SK-N-SH treated with all-trans-retinoic acid at 6 μM for 48 hours (cell line): ENCODE measurements at regions not wholly inside any gene's neighbourhood (a gene's known extent, or its start where the extent isn't known, plus 50 kb on each side); places are given as distances from the start of the nearest gene placed in this dataset.

ENCODE experiments used
- ATAC-seq: fragments of 200-7000 bp; cut with Tn5 transposase; 3 replicates; pipeline ENCODE4 v1.9.1; 2020; ENCODE audit warnings: mild to moderate bottlenecking, moderate library complexity
- ARNTL ChIP-seq: fragments of 450-650 bp; formaldehyde crosslinking; IDR thresholded peaks from 2 replicates; pipeline ENCODE4 v1.5.0; 2020; ENCODE audit warnings: low read depth, mild to moderate bottlenecking, moderate library complexity, borderline replicate concordance
- BACH2 ChIP-seq: fragments of 250-450 bp; sonication (Bioruptor Pico); IDR thresholded peaks from 2 replicates; pipeline ENCODE4 v1.9.0; 2021; ENCODE audit warnings: mild to moderate bottlenecking, borderline replicate concordance
- CREB5 ChIP-seq: fragments of 250-450 bp; sonication (Bioruptor Pico); IDR thresholded peaks from 2 replicates; pipeline ENCODE4 v1.5.1; 2020; ENCODE audit warnings: low read depth, mild to moderate bottlenecking, moderate library complexity
- CSDC2 ChIP-seq: fragments of 250-450 bp; sonication (Bioruptor Pico); IDR thresholded peaks from 2 replicates; pipeline ENCODE4 v1.5.0; 2020; ENCODE audit warnings: mild to moderate bottlenecking, moderate library complexity
- CSRNP3 ChIP-seq: fragments of 250-450 bp; sonication (Bioruptor Pico); IDR thresholded peaks from 2 replicates; pipeline ENCODE4 v1.5.1; 2021; ENCODE audit warnings: mild to moderate bottlenecking, moderate library complexity
- ESRRG ChIP-seq: fragments of 250-450 bp; sonication (Bioruptor Pico); IDR thresholded peaks from 2 replicates; pipeline ENCODE4 v1.6.1; 2021; ENCODE audit warnings: mild to moderate bottlenecking
- GLIS3 ChIP-seq: fragments of 250-450 bp; sonication (Bioruptor Pico); IDR thresholded peaks from 2 replicates; pipeline ENCODE4 v1.5.0; 2020; ENCODE audit warnings: mild to moderate bottlenecking, moderate library complexity
- ISL1 ChIP-seq: fragments of 250-450 bp; sonication (Bioruptor Pico); IDR thresholded peaks from 2 replicates; pipeline ENCODE4 v2.1.2; 2022; ENCODE audit warnings: mild to moderate bottlenecking, moderate library complexity
- OSR1 ChIP-seq: fragments of 250-450 bp; sonication (Bioruptor Pico); IDR thresholded peaks from 2 replicates; pipeline ENCODE4 v1.8.0; 2022; ENCODE audit warnings: moderate library complexity, mild to moderate bottlenecking, inconsistent platforms
- PPARA ChIP-seq: fragments of 250-450 bp; sonication (Bioruptor Pico); IDR thresholded peaks from 2 replicates; pipeline ENCODE4 v1.5.0; 2020; ENCODE audit warnings: mild to moderate bottlenecking, borderline replicate concordance
- RARB ChIP-seq: fragments of 250-450 bp; sonication (Bioruptor Pico); IDR thresholded peaks from 2 replicates; pipeline ENCODE4 v1.8.0; 2021; ENCODE audit warnings: mild to moderate bottlenecking, moderate library complexity
- SNAI2 ChIP-seq: fragments of 250-450 bp; sonication (Bioruptor Pico); IDR thresholded peaks from 2 replicates; pipeline ENCODE4 v1.5.0; 2020; ENCODE audit warnings: mild to moderate bottlenecking, moderate library complexity
- TCF4 ChIP-seq: fragments of 250-450 bp; sonication (Bioruptor Pico); IDR thresholded peaks from 2 replicates; pipeline ENCODE4 v1.8.0; 2021; ENCODE audit warnings: mild to moderate bottlenecking, moderate library complexity, borderline replicate concordance
- TOX ChIP-seq: fragments of 250-450 bp; sonication (Bioruptor Pico); IDR thresholded peaks from 2 replicates; pipeline ENCODE4 v1.8.0; 2021; ENCODE audit warnings: mild to moderate bottlenecking, moderate library complexity, borderline replicate concordance
- ZC3H10 ChIP-seq: fragments of 250-450 bp; sonication (Bioruptor Pico); IDR thresholded peaks from 2 replicates; pipeline ENCODE4 v1.5.1; 2021; ENCODE audit warnings: mild to moderate bottlenecking, moderate library complexity
- ZFP3 ChIP-seq: fragments of 250-450 bp; sonication (Bioruptor Pico); IDR thresholded peaks from 2 replicates; pipeline ENCODE4 v1.5.0; 2020; ENCODE audit warnings: mild to moderate bottlenecking, moderate library complexity
- ZFP30 ChIP-seq: fragments of 450-650 bp; formaldehyde crosslinking; IDR thresholded peaks from 2 replicates; pipeline ENCODE4 v1.5.0; 2022; ENCODE audit warnings: mild to moderate bottlenecking, moderate library complexity
- ZNF565 ChIP-seq: fragments of 450-650 bp; formaldehyde crosslinking; conservative IDR thresholded peaks from 2 replicates; pipeline ENCODE4 v1.5.0; 2020; ENCODE audit warnings: low read depth, mild to moderate bottlenecking, moderate library complexity
- ZNF70 ChIP-seq: fragments of 450-650 bp; formaldehyde crosslinking; IDR thresholded peaks from 2 replicates; pipeline ENCODE4 v1.5.0; 2020; ENCODE audit warnings: mild to moderate bottlenecking, moderate library complexity
- ZNF8 ChIP-seq: fragments of 450-650 bp; formaldehyde crosslinking; IDR thresholded peaks from 2 replicates; pipeline ENCODE4 v1.5.0; 2020; ENCODE audit warnings: mild to moderate bottlenecking, moderate library complexity
- TF ChIP-seq, protein P1 (sequence below): fragments of 250-450 bp; sonication (Bioruptor Pico); IDR thresholded peaks from 2 replicates; pipeline ENCODE4 v1.5.0; 2020; ENCODE audit warnings: mild to moderate bottlenecking, moderate library complexity
- TF ChIP-seq, protein P2 (sequence below): fragments of 250-450 bp; sonication (Bioruptor Pico); IDR thresholded peaks from 2 replicates; pipeline ENCODE4 v1.8.0; 2020; ENCODE audit warnings: mild to moderate bottlenecking, moderate library complexity, borderline replicate concordance
- TF ChIP-seq, protein P3 (sequence below): fragments of 250-450 bp; sonication (Bioruptor Pico); IDR thresholded peaks from 2 replicates; pipeline ENCODE4 v1.8.0; 2021; ENCODE audit warnings: low read depth, mild to moderate bottlenecking, moderate library complexity, borderline replicate concordance

- TF ChIP-seq ZFP30: no peak
- TF ChIP-seq ZNF565: no peak
- TF ChIP-seq ZC3H10: no peak
- TF ChIP-seq ARNTL (CRISPR knock-in tag): no peak
- TF ChIP-seq ISL1 (CRISPR knock-in tag): no peak
- no peak for TF ChIP-seq OSR1 (CRISPR knock-in tag)
- TF ChIP-seq, protein P1, sequence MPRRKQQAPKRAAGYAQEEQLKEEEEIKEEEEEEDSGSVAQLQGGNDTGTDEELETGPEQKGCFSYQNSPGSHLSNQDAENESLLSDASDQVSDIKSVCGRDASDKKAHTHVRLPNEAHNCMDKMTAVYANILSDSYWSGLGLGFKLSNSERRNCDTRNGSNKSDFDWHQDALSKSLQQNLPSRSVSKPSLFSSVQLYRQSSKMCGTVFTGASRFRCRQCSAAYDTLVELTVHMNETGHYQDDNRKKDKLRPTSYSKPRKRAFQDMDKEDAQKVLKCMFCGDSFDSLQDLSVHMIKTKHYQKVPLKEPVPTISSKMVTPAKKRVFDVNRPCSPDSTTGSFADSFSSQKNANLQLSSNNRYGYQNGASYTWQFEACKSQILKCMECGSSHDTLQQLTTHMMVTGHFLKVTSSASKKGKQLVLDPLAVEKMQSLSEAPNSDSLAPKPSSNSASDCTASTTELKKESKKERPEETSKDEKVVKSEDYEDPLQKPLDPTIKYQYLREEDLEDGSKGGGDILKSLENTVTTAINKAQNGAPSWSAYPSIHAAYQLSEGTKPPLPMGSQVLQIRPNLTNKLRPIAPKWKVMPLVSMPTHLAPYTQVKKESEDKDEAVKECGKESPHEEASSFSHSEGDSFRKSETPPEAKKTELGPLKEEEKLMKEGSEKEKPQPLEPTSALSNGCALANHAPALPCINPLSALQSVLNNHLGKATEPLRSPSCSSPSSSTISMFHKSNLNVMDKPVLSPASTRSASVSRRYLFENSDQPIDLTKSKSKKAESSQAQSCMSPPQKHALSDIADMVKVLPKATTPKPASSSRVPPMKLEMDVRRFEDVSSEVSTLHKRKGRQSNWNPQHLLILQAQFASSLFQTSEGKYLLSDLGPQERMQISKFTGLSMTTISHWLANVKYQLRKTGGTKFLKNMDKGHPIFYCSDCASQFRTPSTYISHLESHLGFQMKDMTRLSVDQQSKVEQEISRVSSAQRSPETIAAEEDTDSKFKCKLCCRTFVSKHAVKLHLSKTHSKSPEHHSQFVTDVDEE (CRISPR knock-in tag): no peak
- TF ChIP-seq ZFP3 (CRISPR knock-in tag): no peak
- no peak for TF ChIP-seq ZNF8 (CRISPR knock-in tag)
- no peak for TF ChIP-seq GLIS3 (CRISPR knock-in tag)
- no peak for ATAC-seq
Measured at GRCh38 chr1:232728507-232729263, 76.5 kb upstream of the MAP10 start.

DNA sequence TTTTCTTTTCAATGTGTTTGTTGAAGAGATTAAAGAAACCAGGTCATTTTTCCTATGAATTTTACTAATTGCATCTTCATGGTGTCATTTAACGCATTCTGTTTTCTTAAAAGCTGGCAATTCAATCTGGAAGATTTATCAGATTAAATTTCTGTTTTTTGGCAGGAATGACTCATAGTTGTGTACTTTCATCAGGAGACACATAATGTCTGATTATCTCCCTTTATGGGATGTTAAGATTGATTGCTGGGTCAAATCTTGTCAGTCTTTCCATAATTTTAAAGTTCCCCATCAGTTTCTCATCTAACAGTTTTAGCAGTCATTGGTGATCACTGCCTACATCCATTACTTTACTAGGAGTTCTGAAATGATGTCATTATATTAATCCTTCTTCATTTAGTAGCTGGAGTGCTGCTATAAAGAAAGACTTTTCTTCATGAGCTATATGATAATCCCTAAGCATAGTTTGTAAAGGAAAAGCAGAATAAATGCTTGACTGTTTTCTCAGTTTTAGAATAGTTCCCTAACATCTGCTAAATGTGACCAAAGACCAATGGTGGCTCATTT lies 72.8 kb upstream of the MAP10 start:
- ATAC-seq: no peak
- TF ChIP-seq CSRNP3 (CRISPR knock-in tag) (no peak), BACH2 (CRISPR knock-in tag) (no peak), CSDC2 (CRISPR knock-in tag) (no peak), ESRRG (CRISPR knock-in tag) (0 out of 2 replicates have a peak, but pooled peaks have one; percentile 49), TOX (CRISPR knock-in tag) (no peak), ZFP30 (no peak), ZNF70 (no peak), ARNTL (CRISPR knock-in tag) (no peak), CREB5 (CRISPR knock-in tag) (peak; percentile 56; the same call in 1 of the 2 replicates), RARB (CRISPR knock-in tag) (no peak), TCF4 (peak; percentile 44; the same call in 1 of the 2 replicates), SNAI2 (CRISPR knock-in tag) (no peak), OSR1 (CRISPR knock-in tag) (no peak), ZNF565 (no peak), ISL1 (CRISPR knock-in tag) (peak; percentile 91), PPARA (no peak), GLIS3 (CRISPR knock-in tag) (no peak), ZC3H10 (no peak), ZFP3 (CRISPR knock-in tag) (no peak)
- TF ChIP-seq, protein P2, sequence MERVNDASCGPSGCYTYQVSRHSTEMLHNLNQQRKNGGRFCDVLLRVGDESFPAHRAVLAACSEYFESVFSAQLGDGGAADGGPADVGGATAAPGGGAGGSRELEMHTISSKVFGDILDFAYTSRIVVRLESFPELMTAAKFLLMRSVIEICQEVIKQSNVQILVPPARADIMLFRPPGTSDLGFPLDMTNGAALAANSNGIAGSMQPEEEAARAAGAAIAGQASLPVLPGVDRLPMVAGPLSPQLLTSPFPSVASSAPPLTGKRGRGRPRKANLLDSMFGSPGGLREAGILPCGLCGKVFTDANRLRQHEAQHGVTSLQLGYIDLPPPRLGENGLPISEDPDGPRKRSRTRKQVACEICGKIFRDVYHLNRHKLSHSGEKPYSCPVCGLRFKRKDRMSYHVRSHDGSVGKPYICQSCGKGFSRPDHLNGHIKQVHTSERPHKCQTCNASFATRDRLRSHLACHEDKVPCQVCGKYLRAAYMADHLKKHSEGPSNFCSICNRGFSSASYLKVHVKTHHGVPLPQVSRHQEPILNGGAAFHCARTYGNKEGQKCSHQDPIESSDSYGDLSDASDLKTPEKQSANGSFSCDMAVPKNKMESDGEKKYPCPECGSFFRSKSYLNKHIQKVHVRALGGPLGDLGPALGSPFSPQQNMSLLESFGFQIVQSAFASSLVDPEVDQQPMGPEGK (CRISPR knock-in tag): no peak
- TF ChIP-seq, protein P3, sequence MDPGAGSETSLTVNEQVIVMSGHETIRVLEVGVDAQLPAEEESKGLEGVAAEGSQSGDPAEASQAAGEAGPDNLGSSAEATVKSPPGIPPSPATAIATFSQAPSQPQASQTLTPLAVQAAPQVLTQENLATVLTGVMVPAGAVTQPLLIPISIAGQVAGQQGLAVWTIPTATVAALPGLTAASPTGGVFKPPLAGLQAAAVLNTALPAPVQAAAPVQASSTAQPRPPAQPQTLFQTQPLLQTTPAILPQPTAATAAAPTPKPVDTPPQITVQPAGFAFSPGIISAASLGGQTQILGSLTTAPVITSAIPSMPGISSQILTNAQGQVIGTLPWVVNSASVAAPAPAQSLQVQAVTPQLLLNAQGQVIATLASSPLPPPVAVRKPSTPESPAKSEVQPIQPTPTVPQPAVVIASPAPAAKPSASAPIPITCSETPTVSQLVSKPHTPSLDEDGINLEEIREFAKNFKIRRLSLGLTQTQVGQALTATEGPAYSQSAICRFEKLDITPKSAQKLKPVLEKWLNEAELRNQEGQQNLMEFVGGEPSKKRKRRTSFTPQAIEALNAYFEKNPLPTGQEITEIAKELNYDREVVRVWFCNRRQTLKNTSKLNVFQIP (CRISPR knock-in tag): peak; percentile 92; the same call in 1 of the 2 replicates
- TF ChIP-seq, protein P1 (CRISPR knock-in tag): peak; percentile 61; the same call in 1 of the 2 replicates
